ENCODE measurements at regions not wholly inside any gene's neighbourhood (a gene's known extent, or its start where the extent isn't known, plus 50 kb on each side); places are given as distances from the start of the nearest gene placed in this dataset.

DNA sequence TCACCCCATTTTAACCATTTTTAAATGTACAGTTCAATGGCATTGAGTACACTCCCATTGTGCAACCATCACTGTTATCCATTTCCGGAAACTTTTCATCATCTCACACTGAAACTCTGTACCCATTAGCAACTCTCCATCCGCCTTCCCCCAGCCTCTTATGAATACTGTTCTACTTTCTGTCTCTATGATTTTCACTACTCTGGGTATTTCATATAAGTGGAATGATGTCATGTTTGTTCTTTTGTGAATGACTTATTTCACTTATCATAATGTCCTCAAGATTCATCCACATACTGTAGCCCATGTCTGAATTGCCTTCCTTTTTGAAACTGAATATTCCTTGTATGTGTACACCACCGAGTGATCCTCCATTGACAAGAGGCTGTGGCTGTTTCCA is 92.9 kb upstream of the TOX2 start:
- TF ChIP-seq, protein P1, sequence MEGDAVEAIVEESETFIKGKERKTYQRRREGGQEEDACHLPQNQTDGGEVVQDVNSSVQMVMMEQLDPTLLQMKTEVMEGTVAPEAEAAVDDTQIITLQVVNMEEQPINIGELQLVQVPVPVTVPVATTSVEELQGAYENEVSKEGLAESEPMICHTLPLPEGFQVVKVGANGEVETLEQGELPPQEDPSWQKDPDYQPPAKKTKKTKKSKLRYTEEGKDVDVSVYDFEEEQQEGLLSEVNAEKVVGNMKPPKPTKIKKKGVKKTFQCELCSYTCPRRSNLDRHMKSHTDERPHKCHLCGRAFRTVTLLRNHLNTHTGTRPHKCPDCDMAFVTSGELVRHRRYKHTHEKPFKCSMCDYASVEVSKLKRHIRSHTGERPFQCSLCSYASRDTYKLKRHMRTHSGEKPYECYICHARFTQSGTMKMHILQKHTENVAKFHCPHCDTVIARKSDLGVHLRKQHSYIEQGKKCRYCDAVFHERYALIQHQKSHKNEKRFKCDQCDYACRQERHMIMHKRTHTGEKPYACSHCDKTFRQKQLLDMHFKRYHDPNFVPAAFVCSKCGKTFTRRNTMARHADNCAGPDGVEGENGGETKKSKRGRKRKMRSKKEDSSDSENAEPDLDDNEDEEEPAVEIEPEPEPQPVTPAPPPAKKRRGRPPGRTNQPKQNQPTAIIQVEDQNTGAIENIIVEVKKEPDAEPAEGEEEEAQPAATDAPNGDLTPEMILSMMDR (conservative IDR thresholded peaks at IDR 0.05; ENCODE audit: low read depth, low read length), result no peak
- DNase-seq (ENCODE audit: low read depth), result no peak
- no peak overlapping the region for H3K4me3 ChIP-seq (ENCODE audit: low read depth, low read length)

DNA sequence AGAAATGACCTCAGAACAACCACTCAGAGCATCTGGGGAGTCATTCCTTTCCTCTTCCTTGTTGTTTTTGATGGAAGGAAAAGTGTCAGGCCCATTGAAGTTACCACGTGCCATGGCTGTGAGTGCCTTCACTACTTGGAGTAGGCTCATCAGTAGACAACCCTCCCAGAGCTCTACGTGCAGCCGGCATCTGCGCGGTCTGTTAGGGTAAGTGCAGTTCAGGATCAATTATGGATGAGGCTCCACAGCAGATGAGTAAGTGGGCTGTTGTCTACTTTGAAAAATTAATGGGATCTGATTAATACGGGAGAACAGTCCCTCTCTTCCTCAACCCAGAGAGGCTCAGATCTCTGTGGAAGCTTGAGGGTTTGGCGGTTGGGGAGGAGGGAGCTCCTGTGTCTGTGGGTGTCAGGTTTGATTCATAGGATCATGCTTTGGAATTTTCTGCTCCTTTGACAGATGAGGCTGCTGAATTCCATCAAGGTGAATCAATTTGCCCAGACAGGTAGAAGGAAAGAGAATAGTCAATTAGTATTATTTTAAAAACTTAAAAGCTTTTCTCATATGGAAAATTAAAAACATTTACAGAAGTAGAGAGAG is 93.8 kb upstream of the TOX2 start:
- no peak for DNase-seq (ENCODE audit: low read depth)
- no peak overlapping the region for H3K4me3 ChIP-seq (ENCODE audit: low read depth, low read length)
- TF ChIP-seq, protein P1 (conservative IDR thresholded peaks at IDR 0.05; ENCODE audit: low read depth, low read length), result no peak

DNA sequence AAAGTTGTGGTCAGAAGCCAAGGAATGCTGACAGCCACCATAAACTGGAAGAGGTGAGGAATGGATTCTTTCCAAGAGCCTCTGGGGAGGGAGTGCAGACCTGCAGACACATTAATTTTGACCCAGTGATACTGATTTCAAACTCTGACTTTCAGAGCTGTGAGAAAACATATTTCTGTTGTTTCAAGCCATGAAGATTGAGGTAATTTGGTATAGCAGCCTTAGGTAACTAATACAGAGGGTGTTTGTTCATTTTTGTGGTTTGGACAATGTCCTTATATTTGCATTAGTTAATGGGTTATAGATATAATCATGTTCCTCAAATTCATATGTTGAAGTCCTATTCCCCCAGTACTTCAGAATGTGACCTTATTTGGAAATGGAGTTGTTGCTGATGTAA is 85.4 kb upstream of the GTSF1L start:
- TF ChIP-seq, protein P1 (conservative IDR thresholded peaks at IDR 0.05; ENCODE audit: low read depth, low read length), result no peak
- DNase-seq (ENCODE audit: low read depth), result no peak
- no peak overlapping the region for H3K4me3 ChIP-seq (ENCODE audit: low read depth, low read length)

DNA sequence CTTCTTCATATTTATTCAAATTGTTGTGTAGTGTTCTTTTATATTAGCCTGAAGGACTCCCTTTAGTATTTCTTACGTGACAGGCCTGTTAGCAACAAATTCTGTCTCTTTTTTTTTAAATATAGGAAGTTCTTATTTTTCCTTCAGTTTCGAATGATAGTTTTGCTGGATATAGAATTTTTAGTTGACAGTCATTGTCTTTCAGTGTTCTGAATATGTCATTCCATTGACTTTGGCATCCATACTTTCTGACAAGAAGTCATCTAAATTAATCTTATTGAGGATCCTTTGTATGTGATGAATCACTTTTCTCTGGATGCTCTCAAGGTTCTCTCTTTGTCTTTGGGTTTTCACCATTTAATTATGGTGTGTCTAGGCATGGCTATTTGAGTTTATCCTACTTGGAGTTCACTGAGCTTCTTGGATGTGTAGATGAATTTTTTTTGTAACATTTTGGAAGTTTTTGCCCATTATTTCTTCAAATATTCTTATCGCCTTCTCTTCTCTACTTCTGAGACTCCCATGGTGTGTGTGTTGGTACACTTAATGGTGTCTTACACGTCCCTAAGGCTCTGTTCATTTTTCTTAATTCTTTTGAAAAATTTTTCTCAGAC is 82.5 kb upstream of the GTSF1L start:
- no peak for DNase-seq (ENCODE audit: low read depth)
- no peak overlapping the region for H3K4me3 ChIP-seq (ENCODE audit: low read depth, low read length)
- TF ChIP-seq, protein P1 (conservative IDR thresholded peaks at IDR 0.05; ENCODE audit: low read depth, low read length), result no peak

DNA sequence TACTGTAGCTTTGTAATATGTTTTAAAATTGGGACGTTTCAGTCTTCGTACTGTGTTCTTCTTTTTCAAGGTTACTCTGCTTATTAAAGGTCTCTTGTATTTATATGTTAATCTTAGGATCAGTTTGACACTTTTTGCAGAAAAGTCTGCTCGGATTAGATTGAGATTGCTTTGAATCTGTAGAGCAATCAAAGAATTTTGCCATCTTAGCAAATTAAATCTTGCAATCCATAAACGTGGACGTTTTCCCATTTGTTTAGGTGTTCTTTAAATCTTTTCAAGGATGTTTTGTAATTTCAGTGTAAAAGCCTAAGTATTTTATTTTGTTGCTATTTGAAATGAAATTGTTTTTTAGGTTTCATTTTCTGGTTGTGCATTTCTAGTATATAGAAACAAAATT is 78.0 kb upstream of the GTSF1L start:
- TF ChIP-seq, protein P1 (conservative IDR thresholded peaks at IDR 0.05; ENCODE audit: low read depth, low read length), result no peak
- no peak overlapping the region for H3K4me3 ChIP-seq (ENCODE audit: low read depth, low read length)
- DNase-seq (ENCODE audit: low read depth), result no peak

DNA sequence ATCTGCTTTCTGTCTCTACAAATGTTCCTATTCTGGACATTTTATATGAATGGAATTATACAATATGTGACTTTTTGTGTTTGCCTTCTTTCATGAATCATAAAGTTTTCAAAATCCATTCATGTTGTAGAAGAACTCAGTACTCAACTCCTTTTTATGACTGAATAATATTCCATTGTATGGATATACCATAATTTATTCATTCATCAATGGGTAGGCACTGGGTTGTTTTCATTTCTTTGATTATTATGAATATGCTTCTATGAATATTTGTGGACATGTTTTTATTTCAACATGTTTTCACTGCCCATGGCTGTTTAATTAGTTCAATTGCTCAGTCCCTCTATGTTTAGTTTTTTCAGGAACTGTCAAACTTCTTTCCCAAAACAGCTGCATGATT is 76.5 kb upstream of the GTSF1L start:
- no peak for DNase-seq (ENCODE audit: low read depth)
- H3K4me3 ChIP-seq (ENCODE audit: low read depth, low read length), result no peak overlapping the region
- TF ChIP-seq, protein P1 (conservative IDR thresholded peaks at IDR 0.05; ENCODE audit: low read depth, low read length), result no peak

DNA sequence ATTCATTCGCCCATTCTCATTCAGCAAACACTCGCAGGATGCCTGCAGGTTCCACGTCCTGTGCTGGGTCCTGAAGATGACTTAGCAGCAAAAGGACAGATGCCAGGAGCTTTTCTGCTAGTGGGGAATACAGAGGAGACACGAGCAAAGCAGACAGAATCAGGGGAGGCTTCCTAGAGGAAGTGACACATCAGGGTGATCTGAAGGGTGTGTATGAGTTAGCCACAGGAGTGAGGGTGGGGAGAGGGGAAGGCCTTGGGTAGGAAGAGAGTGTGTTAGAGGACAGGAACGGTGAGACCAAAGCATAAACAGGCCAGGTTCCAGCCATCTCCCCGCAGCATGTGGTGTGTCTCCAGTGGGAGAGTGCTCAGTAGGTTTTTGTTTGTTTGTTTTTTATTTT is 73.4 kb upstream of the GTSF1L start:
- TF ChIP-seq, protein P1 (conservative IDR thresholded peaks at IDR 0.05; ENCODE audit: low read depth, low read length), result no peak
- DNase-seq (ENCODE audit: low read depth), result no peak
- no peak overlapping the region for H3K4me3 ChIP-seq (ENCODE audit: low read depth, low read length)
